ENCODE measurements at regions not wholly inside any gene's neighbourhood (a gene's known extent, or its start where the extent isn't known, plus 50 kb on each side); places are given as distances from the start of the nearest gene placed in this dataset.

GRCh38 chr12:105576261-105576660, 245.8 kb downstream of the C12orf75 start:
- TF ChIP-seq, protein P1, sequence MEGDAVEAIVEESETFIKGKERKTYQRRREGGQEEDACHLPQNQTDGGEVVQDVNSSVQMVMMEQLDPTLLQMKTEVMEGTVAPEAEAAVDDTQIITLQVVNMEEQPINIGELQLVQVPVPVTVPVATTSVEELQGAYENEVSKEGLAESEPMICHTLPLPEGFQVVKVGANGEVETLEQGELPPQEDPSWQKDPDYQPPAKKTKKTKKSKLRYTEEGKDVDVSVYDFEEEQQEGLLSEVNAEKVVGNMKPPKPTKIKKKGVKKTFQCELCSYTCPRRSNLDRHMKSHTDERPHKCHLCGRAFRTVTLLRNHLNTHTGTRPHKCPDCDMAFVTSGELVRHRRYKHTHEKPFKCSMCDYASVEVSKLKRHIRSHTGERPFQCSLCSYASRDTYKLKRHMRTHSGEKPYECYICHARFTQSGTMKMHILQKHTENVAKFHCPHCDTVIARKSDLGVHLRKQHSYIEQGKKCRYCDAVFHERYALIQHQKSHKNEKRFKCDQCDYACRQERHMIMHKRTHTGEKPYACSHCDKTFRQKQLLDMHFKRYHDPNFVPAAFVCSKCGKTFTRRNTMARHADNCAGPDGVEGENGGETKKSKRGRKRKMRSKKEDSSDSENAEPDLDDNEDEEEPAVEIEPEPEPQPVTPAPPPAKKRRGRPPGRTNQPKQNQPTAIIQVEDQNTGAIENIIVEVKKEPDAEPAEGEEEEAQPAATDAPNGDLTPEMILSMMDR (IDR thresholded peaks at IDR 0.05; ENCODE audit: insufficient read depth, low read length, poor library complexity, severe bottlenecking): no peak
- TF ChIP-seq EZH2phosphoT487 (conservative IDR thresholded peaks at IDR 0.05; ENCODE audit: low read length): no peak
